Rectal smooth muscle tissue (tissue), 1 donor: ENCODE measurements at regions not wholly inside any gene's neighbourhood (a gene's known extent, or its start where the extent isn't known, plus 50 kb on each side); places are given as distances from the start of the nearest gene placed in this dataset.

Experiments
- H3K27ac ChIP-seq: one replicate; pipeline ENCODE4 v1.7.0; 2013; ENCODE audit warnings: low read depth, low read length, inconsistent platforms
- H3K27me3 ChIP-seq: one replicate; pipeline ENCODE4 v1.7.0; 2013; ENCODE audit warnings: low read length; ENCODE audit not compliant: control insufficient read depth, insufficient read depth
- H3K36me3 ChIP-seq: one replicate; pipeline ENCODE4 v1.7.0; 2013; ENCODE audit warnings: low read length; ENCODE audit not compliant: control insufficient read depth, insufficient read depth
- H3K4me1 ChIP-seq: one replicate; pipeline ENCODE4 v1.7.0; 2013; ENCODE audit warnings: low read length; ENCODE audit not compliant: control insufficient read depth, insufficient read depth
- H3K4me3 ChIP-seq: one replicate; pipeline ENCODE4 v1.7.0; 2013; ENCODE audit warnings: low read length
- H3K9ac ChIP-seq: one replicate; pipeline ENCODE4 v1.7.0; 2013; ENCODE audit warnings: low read length

- Histone ChIP-seq H3K36me3 (no peaks in the 10 kb centered on the region), H3K4me1 (no peaks in the 10 kb centered on the region), H3K4me3 (no peak overlapping the region), H3K27ac (no peak overlapping the region), H3K27me3 (no peaks in the 10 kb centered on the region), H3K9ac (no peak overlapping the region)
These were observed 338.8 kb downstream of the MYCN start for GRCh38 chr2:16279201-16279570.

GRCh38 chr2:16278421-16279200, 338.3 kb downstream of the MYCN start:
- Histone ChIP-seq H3K4me1 (no peaks in the 10 kb centered on the region), H3K36me3 (no peaks in the 10 kb centered on the region), H3K9ac (no peak overlapping the region), H3K27ac (no peak overlapping the region), H3K4me3 (no peak overlapping the region), H3K27me3 (no peaks in the 10 kb centered on the region)

- H3K36me3 ChIP-seq = no peaks in the 10 kb centered on the region
- H3K27ac ChIP-seq = no peak overlapping the region
- H3K27me3 ChIP-seq = no peaks in the 10 kb centered on the region
- H3K9ac ChIP-seq = no peak overlapping the region
- H3K4me1 ChIP-seq = no peaks in the 10 kb centered on the region
- H3K4me3 ChIP-seq = no peak overlapping the region
These were observed 336.8 kb downstream of the MYCN start for GRCh38 chr2:16277117-16277516.

DNA sequence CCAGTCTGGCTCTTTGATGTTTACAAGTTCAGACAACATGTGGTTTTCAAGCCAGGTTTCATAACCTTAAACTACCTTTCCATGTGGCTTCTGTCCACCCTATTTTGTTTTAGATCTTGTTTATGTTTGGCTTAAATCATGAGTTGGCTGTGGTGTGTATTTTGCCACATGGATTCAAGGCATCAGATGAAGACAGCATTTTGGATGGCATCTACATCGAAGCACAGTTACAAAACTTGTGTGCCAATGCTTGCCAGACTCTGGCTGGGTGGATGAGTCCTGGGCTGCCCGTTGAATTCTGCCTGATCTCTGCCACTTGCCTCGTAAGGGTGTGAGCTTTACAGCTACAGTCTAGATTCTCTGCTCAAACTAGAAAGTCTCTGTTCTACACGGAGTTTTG, 335.3 kb downstream of the MYCN start:
- Histone ChIP-seq H3K4me3 (no peak overlapping the region), H3K27ac (no peak overlapping the region), H3K4me1 (no peaks in the 10 kb centered on the region), H3K9ac (no peak overlapping the region), H3K27me3 (no peaks in the 10 kb centered on the region), H3K36me3 (no peaks in the 10 kb centered on the region)

- H3K27ac ChIP-seq = no peak overlapping the region
- H3K27me3 ChIP-seq = no peaks in the 10 kb centered on the region
- no peaks in the 10 kb centered on the region for H3K36me3 ChIP-seq
- H3K9ac ChIP-seq = no peak overlapping the region
- no peak overlapping the region for H3K4me3 ChIP-seq
- H3K4me1 ChIP-seq = no peaks in the 10 kb centered on the region
These were observed 334.8 kb downstream of the MYCN start for GRCh38 chr2:16275131-16275530.

DNA sequence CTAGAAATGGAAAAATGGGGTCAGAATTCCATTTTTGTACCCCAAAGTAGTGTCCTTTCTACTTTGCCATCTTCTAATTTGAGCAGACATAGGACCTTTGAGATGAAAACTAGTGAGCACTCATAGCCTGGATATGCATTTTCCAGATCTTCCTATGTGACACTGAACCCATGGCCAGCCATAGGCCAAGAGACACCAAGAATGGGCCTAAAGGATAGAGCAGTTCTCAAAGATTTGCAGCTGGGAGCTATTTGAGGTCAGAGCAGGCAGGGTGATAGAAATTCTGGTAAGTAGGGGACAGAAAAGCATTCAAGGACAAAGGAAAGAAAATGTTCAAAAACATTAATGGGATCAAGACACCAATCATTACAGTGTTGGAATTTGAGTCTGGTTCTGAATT, 332.8 kb downstream of the MYCN start:
- Histone ChIP-seq H3K9ac (no peak overlapping the region), H3K4me3 (no peak overlapping the region), H3K4me1 (no peaks in the 10 kb centered on the region), H3K36me3 (no peaks in the 10 kb centered on the region), H3K27me3 (no peaks in the 10 kb centered on the region), H3K27ac (no peak overlapping the region)

GRCh38 chr2:16272038-16272788, 331.9 kb downstream of the MYCN start:
- Histone ChIP-seq H3K4me1 (no peaks in the 10 kb centered on the region), H3K27ac (no peak overlapping the region), H3K36me3 (no peaks in the 10 kb centered on the region), H3K4me3 (no peak overlapping the region), H3K9ac (no peak overlapping the region), H3K27me3 (no peaks in the 10 kb centered on the region)

DNA sequence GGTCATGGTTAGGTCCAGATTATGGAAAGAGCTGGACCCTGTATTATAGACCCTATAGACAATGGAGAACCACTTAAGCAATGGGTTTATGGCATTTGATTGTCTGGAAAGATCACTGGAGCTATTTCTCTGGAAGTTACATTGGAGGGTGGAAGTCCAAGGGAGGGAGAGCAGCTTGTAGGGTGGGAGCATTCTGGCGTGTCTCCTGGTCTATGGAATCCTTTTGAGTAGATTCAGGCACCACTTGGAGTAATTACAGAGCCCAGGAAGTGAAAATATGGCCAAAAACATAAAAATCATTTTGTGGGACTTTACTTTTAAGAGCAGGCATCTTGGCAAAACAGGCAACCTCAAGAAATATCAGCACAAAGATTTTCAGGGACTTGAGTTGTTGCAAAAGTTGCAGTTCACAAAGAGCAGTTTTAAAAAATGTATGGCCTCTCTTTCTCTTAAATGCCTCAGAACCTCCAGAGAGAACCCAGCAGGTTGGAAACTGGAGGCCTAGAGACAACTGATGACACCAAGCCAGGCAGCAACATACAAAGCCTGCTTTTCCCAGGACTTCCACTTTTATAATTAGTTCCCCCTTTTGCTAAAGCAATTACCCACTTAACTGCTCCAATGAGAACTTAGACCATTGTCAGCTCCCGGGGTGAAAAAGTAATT, 331.0 kb downstream of the MYCN start:
- Histone ChIP-seq H3K27ac (no peak overlapping the region), H3K27me3 (no peaks in the 10 kb centered on the region), H3K36me3 (no peaks in the 10 kb centered on the region), H3K4me3 (no peak overlapping the region), H3K9ac (no peak overlapping the region), H3K4me1 (no peaks in the 10 kb centered on the region)

DNA sequence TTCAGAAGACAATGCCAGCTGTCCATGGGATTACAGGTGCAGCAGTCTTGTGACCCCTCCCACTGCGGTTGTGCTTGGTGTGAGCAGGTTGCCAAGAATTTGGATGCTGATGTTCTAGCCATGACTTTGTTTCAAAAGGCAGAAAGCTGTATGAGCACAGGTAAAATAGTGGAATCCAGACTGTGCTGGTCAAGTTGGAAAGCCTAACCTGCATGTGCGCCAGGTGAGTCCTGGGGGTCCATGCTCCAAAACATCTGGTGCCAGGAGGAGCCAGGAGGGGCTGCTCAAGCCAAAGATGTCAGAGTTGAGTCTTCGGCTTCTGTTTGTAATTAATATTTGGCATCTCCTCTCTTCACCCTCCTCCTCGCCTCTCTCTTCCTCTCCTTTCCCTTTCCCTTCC, 330.1 kb downstream of the MYCN start:
- Histone ChIP-seq H3K27ac (no peak overlapping the region), H3K9ac (no peak overlapping the region), H3K27me3 (no peaks in the 10 kb centered on the region), H3K36me3 (no peaks in the 10 kb centered on the region), H3K4me3 (no peak overlapping the region), H3K4me1 (no peaks in the 10 kb centered on the region)

GRCh38 chr2:16268301-16269000, 328.1 kb downstream of the MYCN start:
- Histone ChIP-seq H3K27ac (no peak overlapping the region), H3K27me3 (no peaks in the 10 kb centered on the region), H3K4me3 (no peak overlapping the region), H3K4me1 (no peaks in the 10 kb centered on the region), H3K9ac (no peak overlapping the region), H3K36me3 (no peaks in the 10 kb centered on the region)

- no peaks in the 10 kb centered on the region for H3K27me3 ChIP-seq
- H3K4me3 ChIP-seq = no peak overlapping the region
- H3K27ac ChIP-seq = no peak overlapping the region
- H3K9ac ChIP-seq = no peak overlapping the region
- H3K4me1 ChIP-seq = no peaks in the 10 kb centered on the region
- H3K36me3 ChIP-seq = no peaks in the 10 kb centered on the region
These were observed 326.2 kb downstream of the MYCN start for GRCh38 chr2:16266571-16266970.

DNA sequence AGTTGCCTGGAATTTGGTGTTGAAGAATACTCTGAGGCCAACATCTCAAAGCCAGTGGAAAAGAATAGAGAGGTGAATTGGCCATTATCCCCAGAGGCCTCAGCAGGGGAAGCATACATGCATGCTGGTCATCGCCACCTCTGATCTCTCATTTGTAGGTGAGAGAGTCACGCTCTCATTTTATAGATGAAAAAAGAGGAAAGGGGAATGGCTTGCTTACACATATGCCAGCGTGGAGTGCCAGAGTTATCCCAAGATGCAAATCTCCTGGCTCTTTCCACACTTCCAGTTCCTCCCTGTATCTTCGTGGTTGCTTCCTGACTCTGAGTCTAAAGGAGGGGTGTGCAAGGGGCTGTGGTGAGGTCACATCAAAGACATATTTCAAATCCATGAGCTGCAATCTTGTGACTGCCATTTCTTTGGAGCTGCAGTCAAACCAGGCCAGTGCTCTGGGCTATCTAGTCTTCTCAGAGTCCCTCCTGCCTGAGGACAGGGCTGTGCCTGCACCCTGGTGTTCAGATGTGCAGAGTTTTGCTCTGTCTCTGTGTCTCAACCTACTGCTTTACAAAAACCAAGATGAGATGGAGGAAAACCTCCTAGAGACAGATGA, 324.7 kb downstream of the MYCN start:
- Histone ChIP-seq H3K4me3 (no peak overlapping the region), H3K9ac (no peak overlapping the region), H3K4me1 (no peaks in the 10 kb centered on the region), H3K36me3 (no peaks in the 10 kb centered on the region), H3K27me3 (no peaks in the 10 kb centered on the region), H3K27ac (no peak overlapping the region)
